Middle frontal gyrus (tissue), 1 donor: ENCODE measurements at regions not wholly inside any gene's neighbourhood (a gene's known extent, or its start where the extent isn't known, plus 50 kb on each side); places are given as distances from the start of the nearest gene placed in this dataset.

Experiments used
- DNase-seq: peaks from one replicate; pipeline ENCODE4 v3.0.0-alpha.2; 2015; ENCODE audit warnings: low spot score; ENCODE audit errors: extremely low spot score

- no peak for DNase-seq
Observed at GRCh38 chr10:36248304-36248981, 606.3 kb upstream of the FZD8 start.

- no peak for DNase-seq
Observed at GRCh38 chr10:36247478-36247877, 605.4 kb upstream of the FZD8 start.

GRCh38 chr10:36236931-36237330 is 594.8 kb upstream of the FZD8 start:
- DNase-seq, result no peak

- no peak for DNase-seq
Observed at GRCh38 chr10:36236341-36236740, 594.2 kb upstream of the FZD8 start.

GRCh38 chr10:36232935-36233334 is 590.8 kb upstream of the FZD8 start:
- DNase-seq, result no peak

- DNase-seq, result no peak
Observed at GRCh38 chr10:36224431-36224985, 582.4 kb upstream of the FZD8 start.

- DNase-seq, result no peak
Observed at GRCh38 chr10:36221101-36221500, 579.0 kb upstream of the FZD8 start.

- no peak for DNase-seq
Observed at GRCh38 chr10:36220151-36220550, 578.1 kb upstream of the FZD8 start.

- no peak for DNase-seq
Observed at GRCh38 chr10:36211856-36212255, 569.8 kb upstream of the FZD8 start.

GRCh38 chr10:36209480-36209879 is 567.4 kb upstream of the FZD8 start:
- DNase-seq, result no peak

GRCh38 chr10:36202881-36203280 is 560.8 kb upstream of the FZD8 start:
- no peak for DNase-seq

- DNase-seq, result no peak
Observed at GRCh38 chr10:36200577-36200976, 558.5 kb upstream of the FZD8 start.

GRCh38 chr10:36198322-36198721 is 556.2 kb upstream of the FZD8 start:
- DNase-seq, result no peak

GRCh38 chr10:36195364-36195763 is 553.3 kb upstream of the FZD8 start:
- no peak for DNase-seq

GRCh38 chr10:36194276-36194675 is 552.2 kb upstream of the FZD8 start:
- no peak for DNase-seq

GRCh38 chr10:36191009-36191408 is 548.9 kb upstream of the FZD8 start:
- DNase-seq, result no peak

GRCh38 chr10:36188461-36188860 is 546.4 kb upstream of the FZD8 start:
- no peak for DNase-seq

- no peak for DNase-seq
Observed at GRCh38 chr10:36188080-36188453, 546.0 kb upstream of the FZD8 start.

- DNase-seq, result no peak
Observed at GRCh38 chr10:36187380-36188079, 545.4 kb upstream of the FZD8 start.

GRCh38 chr10:36185097-36185496 is 543.0 kb upstream of the FZD8 start:
- DNase-seq, result no peak

GRCh38 chr10:36183726-36184125 is 541.6 kb upstream of the FZD8 start:
- no peak for DNase-seq

GRCh38 chr10:36183056-36183455 is 541.0 kb upstream of the FZD8 start:
- no peak for DNase-seq

GRCh38 chr10:36182606-36183005 is 540.5 kb upstream of the FZD8 start:
- no peak for DNase-seq
